ENCODE measurements at regions not wholly inside any gene's neighbourhood (a gene's known extent, or its start where the extent isn't known, plus 50 kb on each side); places are given as distances from the start of the nearest gene placed in this dataset.
A peak's percentile ranks its signal among the peaks of the same experiment; 100 is the strongest.

DNA sequence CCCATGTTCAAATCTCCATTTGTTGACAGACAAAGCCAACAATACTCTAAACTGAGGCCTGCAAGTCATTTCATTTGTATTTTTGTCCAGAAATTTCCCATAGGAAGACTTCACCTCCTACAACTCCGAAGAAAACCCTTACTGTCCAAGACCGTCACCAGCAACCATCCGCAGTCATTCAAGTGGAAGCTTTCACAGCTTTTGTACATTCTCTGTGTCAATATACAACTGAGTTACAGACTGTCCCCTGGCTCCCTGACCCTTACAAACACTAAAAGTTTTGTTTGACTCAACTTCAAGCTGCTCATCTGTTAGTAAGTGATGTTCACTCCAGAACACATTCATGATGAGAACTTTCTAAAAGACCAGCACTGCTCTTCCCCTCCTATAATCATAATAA, 210.1 kb downstream of the DEPDC1B start:
- in situ Hi-C loops (cut with MboI) = no loop called here
- Histone ChIP-seq H3K4me3 (no peak overlapping the region), H3K36me3 (ENCODE audit: low read depth) (no peaks in the 10 kb centered on the region), H4K20me1 (ENCODE audit: insufficient read depth) (no peaks in the 10 kb centered on the region), H3K9me3 (ENCODE audit: low read depth) (no peaks in the 10 kb centered on the region), H3K4me2 (ENCODE audit: unreplicated experiment) (no peak overlapping the region), H3K9me2 (ENCODE audit: insufficient read depth) (no peaks in the 10 kb centered on the region), H3K27me3 (replicated peaks; ENCODE audit: insufficient read depth) (peaks cover 13% of the 10 kb centered on the region), H3K27ac (no peak overlapping the region), H3K4me1 (ENCODE audit: insufficient read depth) (no peaks in the 10 kb centered on the region), H3K79me2 (ENCODE audit: insufficient read depth) (no peaks in the 10 kb centered on the region), H3F3A (ENCODE audit: insufficient read depth) (no peaks in the 10 kb centered on the region), H2AFZ (no peak overlapping the region), H3K9ac (no peak overlapping the region)
- no peak for TF ChIP-seq EZH2phosphoT487 (IDR thresholded peaks at IDR 0.05; ENCODE audit: insufficient read depth, low read depth)
- no peak for DNase-seq
- WGBS, 2 experiments (ENCODE audit: low coverage in 1 of 2, low lambda C conversion rate in 2 of 2, missing lambda C conversion rate in 2 of 2) = 67 to 72% methylated on average over 3 of the region's 3 CpGs

DNA sequence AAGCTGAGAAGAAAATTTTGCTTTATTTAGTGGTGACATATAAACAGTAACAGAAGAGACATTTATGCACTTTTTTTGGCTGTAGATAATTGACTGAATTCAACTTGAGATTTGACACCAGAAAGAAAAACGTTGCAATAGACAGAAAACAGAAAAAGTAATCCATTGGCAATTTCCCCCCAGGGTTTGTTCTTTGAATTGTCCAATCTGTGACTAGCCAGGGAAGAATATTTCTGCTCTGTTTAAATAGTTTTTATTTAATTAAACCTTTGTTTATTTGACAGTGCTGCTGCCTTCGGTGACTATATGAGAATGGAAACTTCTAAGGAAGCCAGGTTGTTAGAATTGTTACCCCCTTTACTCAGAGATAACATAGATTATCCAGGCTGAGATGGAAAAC, 210.6 kb downstream of the DEPDC1B start:
- Histone ChIP-seq H3K27me3 (replicated peaks; ENCODE audit: insufficient read depth) (peaks cover 13% of the 10 kb centered on the region), H3K27ac (no peak overlapping the region), H4K20me1 (ENCODE audit: insufficient read depth) (no peaks in the 10 kb centered on the region), H3K4me1 (ENCODE audit: insufficient read depth) (no peaks in the 10 kb centered on the region), H3K36me3 (ENCODE audit: low read depth) (no peaks in the 10 kb centered on the region), H3K4me2 (ENCODE audit: unreplicated experiment) (no peak overlapping the region), H3F3A (ENCODE audit: insufficient read depth) (no peaks in the 10 kb centered on the region), H3K4me3 (no peak overlapping the region), H2AFZ (no peak overlapping the region), H3K9ac (no peak overlapping the region), H3K9me3 (ENCODE audit: low read depth) (no peaks in the 10 kb centered on the region), H3K79me2 (ENCODE audit: insufficient read depth) (no peaks in the 10 kb centered on the region), H3K9me2 (ENCODE audit: insufficient read depth) (no peaks in the 10 kb centered on the region)
- 11 to 15% methylated on average over 2 of the region's 2 CpGs for WGBS, 2 experiments (ENCODE audit: low coverage in 1 of 2, low lambda C conversion rate in 2 of 2, missing lambda C conversion rate in 2 of 2)
- no peak for DNase-seq
- in situ Hi-C loops (cut with MboI) = no loop called here
- TF ChIP-seq EZH2phosphoT487 (IDR thresholded peaks at IDR 0.05; ENCODE audit: insufficient read depth, low read depth) = no peak
- no peak for TF ChIP-seq EZH2 (IDR thresholded peaks at IDR 0.05; ENCODE audit: insufficient read depth, poor library complexity, severe bottlenecking)

DNA sequence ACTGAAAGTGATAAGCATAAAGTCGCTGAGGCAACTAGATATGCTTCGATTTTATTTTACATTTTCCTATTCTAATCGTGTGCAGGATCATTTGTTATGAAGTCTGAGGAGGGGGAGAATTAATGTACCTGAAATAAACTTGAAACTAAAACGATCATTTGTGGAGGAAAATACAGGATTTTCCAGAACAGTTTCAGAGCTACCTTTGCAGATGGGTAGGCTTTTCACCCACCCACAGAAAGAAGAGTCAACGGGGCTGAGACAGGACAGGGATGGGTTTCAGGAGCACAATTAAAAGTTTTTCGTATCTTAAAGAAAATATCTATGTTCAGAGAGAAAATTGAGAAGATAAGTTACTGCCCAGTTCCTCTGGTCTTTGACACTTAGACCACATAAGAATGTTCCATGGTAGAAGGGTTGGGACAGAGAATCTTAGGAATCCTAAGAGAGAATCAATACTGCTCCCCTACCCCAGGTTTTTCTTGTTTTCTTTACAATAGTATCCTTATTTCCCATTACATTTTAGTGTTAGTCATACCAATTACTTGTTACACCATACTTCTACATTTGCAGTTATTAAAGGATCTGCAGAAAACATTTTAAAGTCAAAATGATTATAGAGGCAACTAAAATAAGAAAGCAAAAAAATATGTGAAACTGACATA, 211.4 kb downstream of the DEPDC1B start:
- H3K9ac ChIP-seq = no peak overlapping the region
- no peaks in the 10 kb centered on the region for H3K79me2 ChIP-seq (ENCODE audit: insufficient read depth)
- H3K4me3 ChIP-seq = peak overlapping the region; percentile 46
- H2AFZ ChIP-seq = peak overlapping the region; percentile 66
- in situ Hi-C loops (cut with MboI) = no loop called here
- no peak for DNase-seq
- no peaks in the 10 kb centered on the region for H3K36me3 ChIP-seq (ENCODE audit: low read depth)
- peak overlapping the region; percentile 59 for H3K4me2 ChIP-seq (ENCODE audit: unreplicated experiment)
- H3K27ac ChIP-seq = no peak overlapping the region
- no peaks in the 10 kb centered on the region for H3F3A ChIP-seq (ENCODE audit: insufficient read depth)
- no peaks in the 10 kb centered on the region for H4K20me1 ChIP-seq (ENCODE audit: insufficient read depth)
- H3K9me3 ChIP-seq (ENCODE audit: low read depth) = no peaks in the 10 kb centered on the region
- no peaks in the 10 kb centered on the region for H3K9me2 ChIP-seq (ENCODE audit: insufficient read depth)
- TF ChIP-seq EZH2 (IDR thresholded peaks at IDR 0.05; ENCODE audit: insufficient read depth, poor library complexity, severe bottlenecking) (no peak), EZH2phosphoT487 (IDR thresholded peaks at IDR 0.05; ENCODE audit: insufficient read depth, low read depth) (no peak)
- H3K27me3 ChIP-seq (replicated peaks; ENCODE audit: insufficient read depth) = peaks cover 13% of the 10 kb centered on the region
- H3K4me1 ChIP-seq (ENCODE audit: insufficient read depth) = no peaks in the 10 kb centered on the region
- 6 to 8% methylated on average over 6 of the region's 6 CpGs for WGBS, 2 experiments (ENCODE audit: low coverage in 1 of 2, low lambda C conversion rate in 2 of 2, missing lambda C conversion rate in 2 of 2)

- WGBS, 2 experiments (ENCODE audit: low coverage in 1 of 2, low lambda C conversion rate in 2 of 2, missing lambda C conversion rate in 2 of 2) = 3% methylated on average over 16 of the region's 16 CpGs
- DNase-seq = peak; percentile 13
- H3K36me3 ChIP-seq (ENCODE audit: low read depth) = no peaks in the 10 kb centered on the region
Measured at GRCh38 chr5:60487885-60488442, 212.0 kb downstream of the DEPDC1B start.

More at GRCh38 chr5:60487885-60488442, 212.0 kb downstream of the DEPDC1B start:
- in situ Hi-C loops (cut with MboI) = no loop called here
- no peak for TF ChIP-seq EZH2phosphoT487 (IDR thresholded peaks at IDR 0.05; ENCODE audit: insufficient read depth, low read depth)
- no peak for TF ChIP-seq EZH2 (IDR thresholded peaks at IDR 0.05; ENCODE audit: insufficient read depth, poor library complexity, severe bottlenecking)
- H3K27ac ChIP-seq = no peak overlapping the region
- no peak overlapping the region for H3K9ac ChIP-seq
- no peaks in the 10 kb centered on the region for H3K9me3 ChIP-seq (ENCODE audit: low read depth)
- no peaks in the 10 kb centered on the region for H3K79me2 ChIP-seq (ENCODE audit: insufficient read depth)
- no peaks in the 10 kb centered on the region for H3K9me2 ChIP-seq (ENCODE audit: insufficient read depth)
- peak overlapping the region; percentile 66 for H2AFZ ChIP-seq
- no peaks in the 10 kb centered on the region for H4K20me1 ChIP-seq (ENCODE audit: insufficient read depth)
- peak overlapping the region; percentile 46 for H3K4me3 ChIP-seq
- H3K4me1 ChIP-seq (ENCODE audit: insufficient read depth) = no peaks in the 10 kb centered on the region
- H3K4me2 ChIP-seq (ENCODE audit: unreplicated experiment) = peak overlapping the region; percentile 59
- H3F3A ChIP-seq (ENCODE audit: insufficient read depth) = no peaks in the 10 kb centered on the region
- H3K27me3 ChIP-seq (replicated peaks; ENCODE audit: insufficient read depth) = peaks cover 13% of the 10 kb centered on the region

All from GM23248 (cell line).